Esophagus muscularis mucosa (tissue), 4 donors: ENCODE measurements at regions not wholly inside any gene's neighbourhood (a gene's known extent, or its start where the extent isn't known, plus 50 kb on each side); places are given as distances from the start of the nearest gene placed in this dataset.

Experiments
- DNase-seq: peaks from one replicate; pipeline ENCODE4 v3.0.0-alpha.2; 2017; ENCODE audit errors: extremely low spot score
- H3K27ac ChIP-seq, 4 donors: fragments of 200-600 bp; sonication (generic); replicated peaks in 1 of 4; 1 replicate in 3 of 4; 2 replicates in 1 of 4; pipeline ENCODE4 v1.5.1; 2016 to 2019; ENCODE audit warnings: mild to moderate bottlenecking in 1 of 4
- H3K27me3 ChIP-seq, 4 donors: fragments of 200-600 bp; sonication (generic); one replicate each; pipeline versions ENCODE4 v1.5.1 to v1.6.0; 2016 to 2019
- H3K36me3 ChIP-seq, 4 donors: fragments of 200-600 bp; sonication (generic); one replicate each; pipeline ENCODE4 v1.5.1; 2016 to 2019
- H3K4me1 ChIP-seq, 4 donors: fragments of 200-600 bp; sonication (generic); one replicate each; pipeline ENCODE4 v1.5.1; 2016 to 2019
- H3K4me3 ChIP-seq, 4 donors: fragments of 200-600 bp; sonication (generic); 1 replicate in 2 of 4; 2 replicates in 2 of 4; pipeline ENCODE4 v1.5.1; 2016 to 2019; ENCODE audit warnings: mild to moderate bottlenecking in 4 of 4, moderate library complexity in 1 of 4
- H3K9me3 ChIP-seq, 4 donors: fragments of 200-600 bp; sonication (generic); 1 replicate in 3 of 4; 2 replicates in 1 of 4; pipeline ENCODE4 v1.5.1; 2016 to 2019
- EP300 ChIP-seq: sonication (generic); formaldehyde crosslinking; IDR thresholded peaks from one replicate; pipeline ENCODE4 v1.6.1; 2017; ENCODE audit warnings: antibody characterized with exemption
- POLR2A ChIP-seq: fragments of 450-650 bp; IDR thresholded peaks from one replicate; pipeline ENCODE4 v1.6.1; 2017; ENCODE audit warnings: antibody characterized with exemption, moderate library complexity, mild to moderate bottlenecking, low read depth
- POLR2AphosphoS5 ChIP-seq, 2 donors: sonication (generic); formaldehyde crosslinking; IDR thresholded peaks; one replicate each; pipeline ENCODE4 v1.6.1; 2017; ENCODE audit warnings: antibody characterized with exemption in 2 of 2
- WGBS: methylation state at CpG from one replicate; pipeline ENCODE4 v1.1.5; 2018; 5-methylcytosine and 5-hydroxymethylcytosine counted together
- intact Hi-C: fragments of 100-400 bp; cut with DNase I; formaldehyde crosslinking; loops from one replicate; pipeline ENCODE4 v1.15.1; 2023
- TF ChIP-seq, protein P1 (sequence below), 3 experiments: fragments of 200-600 bp in 2 of 3; fragments of 450-650 bp in 1 of 3; sonication (generic) in 2 of 3; IDR thresholded peaks; one replicate each; pipeline ENCODE4 v1.5.1; 2017 to 2019; ENCODE audit warnings: antibody characterized with exemption in 3 of 3, mild to moderate bottlenecking in 2 of 3, moderate library complexity in 1 of 3

DNA sequence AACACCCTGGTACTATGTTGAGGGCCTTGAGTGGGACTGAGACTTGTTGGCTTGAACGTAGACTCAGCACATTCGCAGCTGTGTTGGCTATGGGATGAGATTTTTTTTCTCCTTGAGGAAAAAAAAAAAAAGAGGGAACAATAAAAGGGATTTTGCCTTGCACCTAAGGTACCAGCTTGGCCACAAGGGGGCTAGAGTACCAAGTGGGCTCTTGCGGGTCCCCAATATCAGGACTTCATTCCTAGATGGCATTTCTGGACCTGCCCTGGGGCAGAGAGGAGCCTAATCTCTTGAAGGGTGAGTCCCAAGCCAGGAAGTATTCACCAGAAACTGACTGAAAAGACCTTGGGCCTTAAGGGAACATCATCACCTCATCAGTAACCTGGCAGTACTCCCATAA lies 1083.6 kb upstream of the PHF14 start:
- intact Hi-C loops = no loop called here

DNA sequence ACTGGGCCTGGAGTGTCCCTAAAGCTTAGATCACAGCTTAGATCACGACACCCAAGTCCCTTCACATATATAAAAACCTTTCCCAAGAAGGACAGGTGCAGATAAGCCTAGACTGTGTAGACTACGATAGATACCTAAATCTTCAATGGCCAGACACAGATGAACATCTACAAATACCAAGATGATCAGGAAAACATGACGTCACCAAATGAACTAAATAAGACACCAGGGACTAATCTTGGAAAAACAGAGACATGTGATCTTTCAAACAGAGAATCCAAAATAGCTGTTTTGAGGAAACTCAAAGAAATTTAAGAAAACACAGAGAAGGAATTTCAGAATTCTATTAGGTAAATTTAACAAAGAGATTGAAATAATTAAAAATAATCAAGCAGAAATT lies 1082.6 kb upstream of the PHF14 start:
- no peaks in the 10 kb centered on the region for H3K4me1 ChIP-seq
- H3K9me3 ChIP-seq = peaks cover 0 to 8% (median 4%) of the 10 kb centered on the region in 4 donors
- no peak overlapping the region for H3K27ac ChIP-seq
- intact Hi-C loops = no loop called here
- DNase-seq = no peak
- TF ChIP-seq POLR2AphosphoS5 (IDR thresholded peaks at IDR 0.05) (no peak), POLR2A (no peak), EP300 (no peak)
- TF ChIP-seq, protein P1, sequence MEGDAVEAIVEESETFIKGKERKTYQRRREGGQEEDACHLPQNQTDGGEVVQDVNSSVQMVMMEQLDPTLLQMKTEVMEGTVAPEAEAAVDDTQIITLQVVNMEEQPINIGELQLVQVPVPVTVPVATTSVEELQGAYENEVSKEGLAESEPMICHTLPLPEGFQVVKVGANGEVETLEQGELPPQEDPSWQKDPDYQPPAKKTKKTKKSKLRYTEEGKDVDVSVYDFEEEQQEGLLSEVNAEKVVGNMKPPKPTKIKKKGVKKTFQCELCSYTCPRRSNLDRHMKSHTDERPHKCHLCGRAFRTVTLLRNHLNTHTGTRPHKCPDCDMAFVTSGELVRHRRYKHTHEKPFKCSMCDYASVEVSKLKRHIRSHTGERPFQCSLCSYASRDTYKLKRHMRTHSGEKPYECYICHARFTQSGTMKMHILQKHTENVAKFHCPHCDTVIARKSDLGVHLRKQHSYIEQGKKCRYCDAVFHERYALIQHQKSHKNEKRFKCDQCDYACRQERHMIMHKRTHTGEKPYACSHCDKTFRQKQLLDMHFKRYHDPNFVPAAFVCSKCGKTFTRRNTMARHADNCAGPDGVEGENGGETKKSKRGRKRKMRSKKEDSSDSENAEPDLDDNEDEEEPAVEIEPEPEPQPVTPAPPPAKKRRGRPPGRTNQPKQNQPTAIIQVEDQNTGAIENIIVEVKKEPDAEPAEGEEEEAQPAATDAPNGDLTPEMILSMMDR (IDR thresholded peaks at IDR 0.05) = no peak
- 74% methylated on average over 3 of the region's 3 CpGs for WGBS
- no peak overlapping the region for H3K4me3 ChIP-seq
- H3K36me3 ChIP-seq = no peaks in the 10 kb centered on the region
- H3K27me3 ChIP-seq = no peaks in the 10 kb centered on the region

More for the DNA sequence above, 1083.6 kb upstream of the PHF14 start:
- H3K36me3 ChIP-seq = no peaks in the 10 kb centered on the region
- no peaks in the 10 kb centered on the region for H3K27me3 ChIP-seq
- H3K9me3 ChIP-seq = peaks cover 0 to 2% (median 0%) of the 10 kb centered on the region in 4 donors
- H3K27ac ChIP-seq = no peak overlapping the region
- H3K4me3 ChIP-seq = no peak overlapping the region
- no peaks in the 10 kb centered on the region for H3K4me1 ChIP-seq
- 90% methylated on average over 3 of the region's 3 CpGs for WGBS
- TF ChIP-seq EP300 (no peak), POLR2A (no peak), POLR2AphosphoS5 (IDR thresholded peaks at IDR 0.05) (no peak)
- TF ChIP-seq, protein P1 (IDR thresholded peaks at IDR 0.05) = no peak
- no peak for DNase-seq

GRCh38 chr7:9900339-9900738 lies 1073.3 kb upstream of the PHF14 start:
- DNase-seq = no peak
- intact Hi-C loops = no loop called here
- no peaks in the 10 kb centered on the region for H3K4me1 ChIP-seq
- TF ChIP-seq POLR2A (no peak), EP300 (no peak), POLR2AphosphoS5 (IDR thresholded peaks at IDR 0.05) (no peak)
- TF ChIP-seq, protein P1 (IDR thresholded peaks at IDR 0.05) = no peak
- peaks cover 0 to 31% (median 12%) of the 10 kb centered on the region in 4 donors for H3K9me3 ChIP-seq
- H3K36me3 ChIP-seq = no peaks in the 10 kb centered on the region
- 62% methylated on average over 2 of the region's 2 CpGs for WGBS
- no peak overlapping the region for H3K4me3 ChIP-seq
- no peak overlapping the region for H3K27ac ChIP-seq
- no peaks in the 10 kb centered on the region for H3K27me3 ChIP-seq

- DNase-seq = no peak
- H3K9me3 ChIP-seq = no peaks in the 10 kb centered on the region
- WGBS = 82% methylated on average over 3 of the region's 3 CpGs
- no peaks in the 10 kb centered on the region for H3K27me3 ChIP-seq
- TF ChIP-seq, protein P1 (IDR thresholded peaks at IDR 0.05) = no peak
- TF ChIP-seq EP300 (no peak), POLR2AphosphoS5 (IDR thresholded peaks at IDR 0.05) (no peak), POLR2A (no peak)
- intact Hi-C loops = no loop called here
- no peak overlapping the region for H3K4me3 ChIP-seq
- H3K36me3 ChIP-seq = no peaks in the 10 kb centered on the region
- no peaks in the 10 kb centered on the region for H3K4me1 ChIP-seq
- H3K27ac ChIP-seq = no peak overlapping the region
Observed at GRCh38 chr7:9921326-9921725, 1052.3 kb upstream of the PHF14 start.

DNA sequence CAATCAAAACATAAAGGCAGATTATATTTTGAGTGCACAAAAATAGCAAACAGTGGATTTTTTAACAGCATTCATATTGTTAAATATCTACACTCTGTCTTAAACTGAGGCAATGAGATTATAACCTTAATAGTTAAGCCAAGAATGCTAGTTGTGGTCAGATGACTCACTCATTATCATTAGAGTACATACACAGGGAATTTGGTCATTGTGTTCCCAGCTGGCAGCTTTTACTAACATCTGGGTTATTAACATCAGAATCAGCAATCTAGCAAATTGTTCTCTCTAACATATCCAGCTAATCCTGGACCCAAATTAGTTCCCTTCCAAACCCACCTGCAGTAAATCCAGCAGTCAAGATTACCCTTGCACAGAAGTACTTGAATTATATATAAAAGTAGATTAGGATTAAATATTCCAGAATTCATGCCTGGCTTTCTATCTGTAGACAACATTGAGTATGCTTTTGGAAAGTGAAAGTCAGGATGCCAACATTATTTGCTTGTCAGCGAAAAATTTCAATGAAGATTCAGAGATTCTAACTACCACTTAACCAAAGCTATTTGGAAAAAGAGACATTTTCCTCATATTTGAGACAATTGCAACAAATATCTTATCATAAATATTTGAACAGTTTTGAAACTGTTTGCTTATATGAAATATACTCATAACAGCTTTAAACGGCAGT lies 1035.6 kb upstream of the PHF14 start:
- no peaks in the 10 kb centered on the region for H3K36me3 ChIP-seq
- intact Hi-C loops = no loop called here
- 77% methylated on average over 2 of the region's 2 CpGs for WGBS
- H3K27ac ChIP-seq = no peak overlapping the region
- no peak for DNase-seq
- no peak overlapping the region for H3K4me3 ChIP-seq
- no peak for TF ChIP-seq POLR2AphosphoS5 (IDR thresholded peaks at IDR 0.05)
- no peak for TF ChIP-seq EP300
- TF ChIP-seq, protein P1 (IDR thresholded peaks at IDR 0.05) = no peak
- no peak for TF ChIP-seq POLR2A
- no peaks in the 10 kb centered on the region for H3K4me1 ChIP-seq
- H3K9me3 ChIP-seq = no peaks in the 10 kb centered on the region
- H3K27me3 ChIP-seq = no peaks in the 10 kb centered on the region
